Esophagus (tissue), 2 donors: ENCODE measurements at regions not wholly inside any gene's neighbourhood (a gene's known extent, or its start where the extent isn't known, plus 50 kb on each side); places are given as distances from the start of the nearest gene placed in this dataset.

Experiments
- H3K27ac ChIP-seq, 2 donors: one replicate each; pipeline ENCODE4 v1.5.1; 2013; ENCODE audit warnings: low read depth in 2 of 2, mild to moderate bottlenecking in 2 of 2, inconsistent platforms in 1 of 2, low read length in 1 of 2, moderate library complexity in 1 of 2
- H3K27me3 ChIP-seq, 2 donors: one replicate each; pipeline ENCODE4 v1.6.1; 2013; ENCODE audit warnings: low read length in 2 of 2, control low read depth in 1 of 2, mild to moderate bottlenecking in 1 of 2; ENCODE audit not compliant: insufficient read depth in 2 of 2, control insufficient read depth in 1 of 2
- H3K36me3 ChIP-seq, 2 donors: one replicate each; pipeline ENCODE4 v1.6.1; 2013; ENCODE audit warnings: low read length in 1 of 2; ENCODE audit not compliant: control insufficient read depth in 2 of 2, insufficient read depth in 2 of 2
- H3K4me1 ChIP-seq, 2 donors: one replicate each; pipeline ENCODE4 v1.6.1; 2013; ENCODE audit warnings: low read length in 1 of 2; ENCODE audit not compliant: control insufficient read depth in 2 of 2, insufficient read depth in 2 of 2
- H3K4me3 ChIP-seq, 2 donors: one replicate each; pipeline ENCODE4 v1.5.1; 2013; ENCODE audit warnings: low read length in 2 of 2, mild to moderate bottlenecking in 2 of 2, low read depth in 1 of 2, moderate library complexity in 1 of 2
- H3K9me3 ChIP-seq, 2 donors: one replicate each; pipeline ENCODE4 v1.6.1; 2013; ENCODE audit warnings: mild to moderate bottlenecking in 2 of 2, low read depth in 1 of 2, low read length in 1 of 2, moderate library complexity in 1 of 2; ENCODE audit not compliant: control insufficient read depth in 2 of 2, insufficient read depth in 1 of 2
- WGBS, 2 donors: extraction: QIAGEN DNeasy Blood & Tissue Kit; methylation state at CpG; one replicate each; pipeline ENCODE4 v1.1.7; 2013; 5-methylcytosine and 5-hydroxymethylcytosine counted together
- donor health status: healthy with polysubstance abuse.
- donor health status: Bipolar disorder and iron deficiency.

DNA sequence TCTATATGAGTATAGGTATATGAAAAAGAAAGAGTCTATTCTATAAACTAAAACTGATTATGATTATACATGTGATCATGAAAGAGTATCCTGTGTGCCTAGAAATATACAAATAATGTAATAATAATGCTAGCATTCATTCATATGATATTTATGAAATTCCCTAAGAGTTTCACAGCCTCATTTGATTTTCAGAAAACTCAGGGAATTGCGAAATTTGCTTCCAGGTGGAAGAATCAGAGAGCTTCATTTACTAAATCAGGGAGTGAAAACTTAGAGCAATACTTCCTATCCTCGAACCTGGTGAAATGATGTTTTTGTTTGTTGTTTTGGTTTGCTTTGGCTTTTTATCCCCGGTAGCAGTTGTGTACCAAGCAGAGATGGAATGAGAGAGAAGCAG is 1105.7 kb upstream of the SLIT2 start:
- WGBS, 2 donors = 71 to 78% methylated on average over 3 of the region's 3 CpGs
- Histone ChIP-seq H3K4me1 (no peaks in the 10 kb centered on the region), H3K27me3 (no peaks in the 10 kb centered on the region), H3K4me3 (no peak overlapping the region), H3K36me3 (no peaks in the 10 kb centered on the region), H3K9me3 (no peaks in the 10 kb centered on the region), H3K27ac (no peak overlapping the region)

- Histone ChIP-seq H3K4me3 (no peak overlapping the region), H3K36me3 (no peaks in the 10 kb centered on the region), H3K27ac (no peak overlapping the region), H3K9me3 (no peaks in the 10 kb centered on the region), H3K4me1 (no peaks in the 10 kb centered on the region), H3K27me3 (no peaks in the 10 kb centered on the region)
- WGBS, 2 donors = 71 to 88% methylated on average over 1 of the region's 1 CpG
These were observed 1114.5 kb upstream of the LCORL start for GRCh38 chr4:19135895-19136633.

GRCh38 chr4:19134685-19135084 is 1113.1 kb upstream of the LCORL start:
- Histone ChIP-seq H3K4me3 (no peak overlapping the region), H3K27ac (no peak overlapping the region), H3K27me3 (no peaks in the 10 kb centered on the region), H3K36me3 (no peaks in the 10 kb centered on the region), H3K9me3 (no peaks in the 10 kb centered on the region), H3K4me1 (no peaks in the 10 kb centered on the region)
- 49 to 67% methylated on average over 3 of the region's 3 CpGs for WGBS, 2 donors

DNA sequence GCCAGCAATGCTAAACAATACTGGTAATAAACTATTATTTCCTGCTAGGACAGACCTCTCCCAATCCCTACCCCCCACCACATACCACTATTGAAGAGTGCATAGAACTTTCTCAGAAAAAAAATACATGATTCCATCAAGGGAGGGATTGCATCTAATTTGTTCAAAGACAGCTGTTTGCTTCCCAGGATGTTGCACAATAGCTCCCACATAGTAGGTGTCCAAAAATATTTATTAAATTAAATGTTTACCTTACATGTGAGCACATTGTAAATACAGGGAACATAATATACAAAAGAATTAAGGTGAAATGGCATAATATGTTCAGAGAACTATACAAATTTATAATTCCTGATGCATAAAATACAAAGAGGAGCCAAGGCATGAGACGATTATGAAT is 1111.8 kb upstream of the LCORL start:
- no peaks in the 10 kb centered on the region for H3K4me1 ChIP-seq
- H3K4me3 ChIP-seq = no peak overlapping the region
- H3K36me3 ChIP-seq = no peaks in the 10 kb centered on the region
- 32 to 55% methylated on average over 1 of the region's 1 CpG for WGBS, 2 donors
- H3K9me3 ChIP-seq = no peaks in the 10 kb centered on the region
- H3K27ac ChIP-seq = no peak overlapping the region
- no peaks in the 10 kb centered on the region for H3K27me3 ChIP-seq

DNA sequence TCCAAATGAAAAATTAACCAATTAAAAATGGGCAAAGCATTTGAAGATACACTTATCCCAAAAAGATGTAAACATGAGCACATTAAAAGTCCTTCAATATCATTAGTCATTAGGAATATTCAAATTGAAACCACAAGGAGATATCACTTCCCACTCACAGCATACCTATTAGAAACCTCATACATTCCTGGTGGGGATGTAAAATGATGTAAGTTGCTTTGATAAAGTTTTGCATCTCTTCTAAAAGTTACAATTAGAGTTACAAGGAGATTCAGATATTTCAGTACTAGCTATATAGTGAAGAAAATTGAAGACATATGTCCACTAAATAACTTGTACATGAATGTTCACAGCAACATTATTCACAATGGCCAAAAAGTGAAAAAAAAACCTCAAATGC is 1109.3 kb upstream of the LCORL start:
- Histone ChIP-seq H3K36me3 (no peaks in the 10 kb centered on the region), H3K4me3 (no peak overlapping the region), H3K27ac (no peak overlapping the region), H3K4me1 (no peaks in the 10 kb centered on the region), H3K9me3 (no peaks in the 10 kb centered on the region), H3K27me3 (no peaks in the 10 kb centered on the region)

GRCh38 chr4:19128176-19128575 is 1106.6 kb upstream of the LCORL start:
- 78 to 81% methylated on average over 1 of the region's 1 CpG for WGBS, 2 donors

DNA sequence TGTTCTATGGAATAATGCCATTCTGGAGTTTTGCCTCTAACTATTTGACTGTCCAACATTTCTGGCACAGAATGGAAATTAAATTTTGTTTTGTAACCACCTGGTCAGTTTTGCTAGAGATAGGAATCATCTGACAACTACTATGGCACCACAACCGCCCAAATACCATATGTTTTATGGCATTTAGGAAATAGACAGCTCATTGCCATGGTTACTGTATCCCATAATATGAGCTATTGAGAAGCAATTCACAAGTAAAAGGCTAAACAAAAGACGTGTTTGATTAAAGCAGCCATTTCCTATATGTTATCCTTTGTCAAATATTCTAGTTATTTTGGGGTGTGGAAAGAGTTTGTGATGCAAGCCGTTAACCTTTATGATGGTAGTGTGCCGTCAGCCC is 1105.3 kb upstream of the LCORL start:
- H3K9me3 ChIP-seq = no peaks in the 10 kb centered on the region
- no peak overlapping the region for H3K4me3 ChIP-seq
- no peaks in the 10 kb centered on the region for H3K27me3 ChIP-seq
- WGBS, 2 donors = 74% methylated on average over 4 of the region's 4 CpGs
- no peak overlapping the region for H3K27ac ChIP-seq
- H3K36me3 ChIP-seq = no peaks in the 10 kb centered on the region
- H3K4me1 ChIP-seq = no peaks in the 10 kb centered on the region

More at GRCh38 chr4:19128176-19128575, 1106.6 kb upstream of the LCORL start:
- Histone ChIP-seq H3K4me3 (no peak overlapping the region), H3K4me1 (no peaks in the 10 kb centered on the region), H3K9me3 (no peaks in the 10 kb centered on the region), H3K27ac (no peak overlapping the region), H3K27me3 (no peaks in the 10 kb centered on the region), H3K36me3 (no peaks in the 10 kb centered on the region)

GRCh38 chr4:19123681-19124080 is 1102.1 kb upstream of the LCORL start:
- WGBS, 2 donors = 68 to 74% methylated on average over 4 of the region's 4 CpGs
- Histone ChIP-seq H3K9me3 (no peaks in the 10 kb centered on the region), H3K27me3 (no peaks in the 10 kb centered on the region), H3K4me3 (no peak overlapping the region), H3K4me1 (no peaks in the 10 kb centered on the region), H3K27ac (no peak overlapping the region), H3K36me3 (no peaks in the 10 kb centered on the region)

DNA sequence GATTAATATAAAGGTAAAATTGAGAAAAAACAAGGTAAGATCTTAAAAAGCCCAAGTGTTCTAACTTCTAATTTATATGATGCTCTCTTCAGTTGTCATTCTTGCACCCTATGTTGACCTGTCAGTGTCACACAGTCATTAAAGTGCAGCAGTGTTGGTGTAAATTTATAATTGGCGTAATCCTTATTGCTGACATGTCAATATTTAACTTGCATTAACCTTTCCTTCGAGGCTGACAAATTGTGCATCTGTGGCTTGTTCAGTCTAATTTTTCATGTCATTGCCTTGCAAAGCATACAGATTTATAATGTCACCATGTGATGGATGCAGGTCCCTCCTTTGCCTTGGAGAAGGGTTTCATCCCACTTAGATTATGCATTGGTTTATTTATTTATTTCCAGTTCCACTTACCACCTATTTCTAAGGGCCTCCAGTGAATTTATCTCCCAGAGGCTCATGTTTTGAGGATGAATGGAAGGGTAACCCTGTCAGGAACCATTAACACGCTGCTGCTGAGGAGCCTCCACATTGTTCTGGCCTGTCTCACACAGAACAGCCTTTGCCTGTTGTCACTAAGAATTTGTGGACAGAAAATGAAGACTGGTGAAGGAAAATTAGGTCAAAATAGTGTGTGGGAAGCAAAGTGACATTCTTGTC is 1098.5 kb upstream of the LCORL start:
- no peaks in the 10 kb centered on the region for H3K27me3 ChIP-seq
- no peaks in the 10 kb centered on the region for H3K4me1 ChIP-seq
- H3K36me3 ChIP-seq = no peaks in the 10 kb centered on the region
- no peaks in the 10 kb centered on the region for H3K9me3 ChIP-seq
- H3K27ac ChIP-seq = no peak overlapping the region
- no peak overlapping the region for H3K4me3 ChIP-seq
- WGBS, 2 donors = 57 to 60% methylated on average over 3 of the region's 3 CpGs

DNA sequence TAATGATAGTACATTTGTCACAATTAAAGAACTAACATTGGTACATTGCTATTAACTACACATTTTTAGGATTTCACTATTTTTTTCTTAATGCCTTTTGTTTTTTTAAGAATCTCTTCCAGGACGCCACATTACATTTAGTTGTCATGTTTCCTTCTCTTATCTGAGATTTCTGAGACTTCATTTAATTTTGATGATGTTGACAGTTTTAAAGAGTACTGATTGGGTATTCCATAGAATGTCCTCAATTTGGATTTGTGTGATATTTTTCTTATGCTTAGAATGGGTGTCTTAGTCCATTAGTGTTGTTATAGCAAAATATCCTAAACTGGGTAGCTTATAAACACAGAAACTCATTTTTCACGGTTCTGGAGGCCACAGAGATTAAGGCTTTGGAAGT is 1095.5 kb upstream of the LCORL start:
- H3K9me3 ChIP-seq = no peaks in the 10 kb centered on the region
- no peaks in the 10 kb centered on the region for H3K4me1 ChIP-seq
- no peak overlapping the region for H3K27ac ChIP-seq
- 59 to 63% methylated on average over 2 of the region's 2 CpGs for WGBS, 2 donors
- H3K27me3 ChIP-seq = no peaks in the 10 kb centered on the region
- H3K4me3 ChIP-seq = no peak overlapping the region
- no peaks in the 10 kb centered on the region for H3K36me3 ChIP-seq
